H9 (cell line): ENCODE measurements at regions not wholly inside any gene's neighbourhood (a gene's known extent, or its start where the extent isn't known, plus 50 kb on each side); places are given as distances from the start of the nearest gene placed in this dataset.
A peak's percentile ranks its signal among the peaks of the same experiment; 100 is the strongest.

Experiments used
- DNase-seq: peaks from one replicate; pipeline ENCODE4 v3.0.0-alpha.2; 2017
- H2AFZ ChIP-seq: one replicate; pipeline ENCODE4 v1.6.1; 2013; ENCODE audit warnings: mild to moderate bottlenecking, low read length, control low read depth, moderate library complexity
- H2AK5ac ChIP-seq: 2 replicates; pipeline ENCODE4 v1.6.1; 2013; ENCODE audit warnings: low read length, control low read depth, mixed read lengths; ENCODE audit not compliant: insufficient read length
- H2BK120ac ChIP-seq: one replicate; pipeline ENCODE4 v1.6.1; 2013; ENCODE audit warnings: low read depth, mild to moderate bottlenecking, low read length, control low read depth, inconsistent platforms; ENCODE audit not compliant: poor library complexity, severe bottlenecking
- H2BK12ac ChIP-seq: 2 replicates; pipeline ENCODE4 v1.6.1; 2013; ENCODE audit warnings: low read length, control low read depth, mixed read lengths, low read depth; ENCODE audit not compliant: insufficient read length
- H2BK15ac ChIP-seq: 2 replicates; pipeline ENCODE4 v1.6.1; 2013; ENCODE audit warnings: low read depth, low read length, control low read depth
- H2BK20ac ChIP-seq: one replicate; pipeline ENCODE4 v1.6.1; 2013; ENCODE audit warnings: low read depth, mild to moderate bottlenecking, low read length, control low read depth, inconsistent platforms; ENCODE audit not compliant: poor library complexity, severe bottlenecking
- H2BK5ac ChIP-seq: 2 replicates; pipeline ENCODE4 v1.6.1; 2013; ENCODE audit warnings: low read length, control low read depth, mixed read lengths; ENCODE audit not compliant: insufficient read length
- H3K14ac ChIP-seq: 2 replicates; pipeline ENCODE4 v1.6.1; 2013; ENCODE audit warnings: low read length, control low read depth; ENCODE audit not compliant: insufficient read depth
- H3K18ac ChIP-seq: 2 replicates; pipeline ENCODE4 v1.6.1; 2013; ENCODE audit warnings: low read depth, mild to moderate bottlenecking, mixed read lengths, low read length, control low read depth; ENCODE audit not compliant: insufficient read length
- H3K23ac ChIP-seq: 2 replicates; pipeline ENCODE4 v1.6.1; 2013; ENCODE audit warnings: low read length, control low read depth, mixed read lengths, low read depth; ENCODE audit not compliant: insufficient read length
- H3K23me2 ChIP-seq: 2 replicates; pipeline ENCODE4 v1.6.1; 2013; ENCODE audit warnings: low read depth, mild to moderate bottlenecking, mixed read lengths, low read length, control low read depth; ENCODE audit not compliant: insufficient read length, poor library complexity, severe bottlenecking
- H3K27ac ChIP-seq: 2 replicates; pipeline ENCODE4 v1.5.1; 2013; ENCODE audit warnings: low read length, control low read depth, mixed read lengths, low read depth; ENCODE audit not compliant: insufficient read length
- H3K27me3 ChIP-seq: 2 replicates; pipeline ENCODE4 v1.6.1; 2013; ENCODE audit warnings: low read length, control low read depth, inconsistent platforms; ENCODE audit not compliant: insufficient read depth
- H3K4ac ChIP-seq: 2 replicates; pipeline ENCODE4 v1.6.1; 2013; ENCODE audit warnings: low read depth, mild to moderate bottlenecking, control low read depth, inconsistent platforms, low read length, moderate library complexity
- H3K4me1 ChIP-seq: 2 replicates; pipeline ENCODE4 v1.6.1; 2013; ENCODE audit warnings: low read length, control low read depth, inconsistent platforms; ENCODE audit not compliant: insufficient read depth
- H3K4me2 ChIP-seq: 2 replicates; pipeline ENCODE4 v1.6.1; 2013; ENCODE audit warnings: low read length, control low read depth, mixed read lengths; ENCODE audit not compliant: insufficient read length, insufficient read depth
- H3K56ac ChIP-seq: 2 replicates; pipeline ENCODE4 v1.6.1; 2013; ENCODE audit warnings: low read depth, mild to moderate bottlenecking, mixed read lengths, low read length, control low read depth; ENCODE audit not compliant: insufficient read length
- H3K79me1 ChIP-seq: 2 replicates; pipeline ENCODE4 v1.6.1; 2013; ENCODE audit warnings: low read depth, mild to moderate bottlenecking, moderate library complexity, low read length, control low read depth, inconsistent platforms; ENCODE audit not compliant: insufficient read depth, poor library complexity, severe bottlenecking
- H3K79me2 ChIP-seq: 2 replicates; pipeline ENCODE4 v1.6.1; 2013; ENCODE audit warnings: low read length, control low read depth, inconsistent platforms; ENCODE audit not compliant: insufficient read depth
- H3K9ac ChIP-seq: 2 replicates; pipeline ENCODE4 v1.6.1; 2013; ENCODE audit warnings: low read length, control low read depth, mixed read lengths; ENCODE audit not compliant: insufficient read length; ENCODE audit errors: extremely low read depth
- H3K9me3 ChIP-seq: one replicate; pipeline ENCODE4 v1.6.1; 2013; ENCODE audit warnings: low read depth, low read length, inconsistent platforms; ENCODE audit not compliant: control insufficient read depth
- H3T11ph ChIP-seq: one replicate; pipeline ENCODE4 v1.6.1; 2013; ENCODE audit warnings: mild to moderate bottlenecking, low read length, control low read depth, inconsistent platforms
- H4K20me1 ChIP-seq: one replicate; pipeline ENCODE4 v1.6.1; 2013; ENCODE audit not compliant: control insufficient read depth, insufficient read length, insufficient read depth
- H4K5ac ChIP-seq: 2 replicates; pipeline ENCODE4 v1.6.1; 2013; ENCODE audit warnings: low read depth, mild to moderate bottlenecking, mixed read lengths, low read length, control low read depth; ENCODE audit not compliant: insufficient read length
- H4K8ac ChIP-seq: replicated peaks from 2 replicates; pipeline ENCODE4 v1.6.1; 2013; ENCODE audit warnings: low read length, control low read depth, mixed read lengths, low read depth; ENCODE audit not compliant: insufficient read length
- H4K91ac ChIP-seq: 2 replicates; pipeline ENCODE4 v1.6.1; 2013; ENCODE audit warnings: low read depth, mild to moderate bottlenecking, moderate library complexity, mixed read lengths, low read length, control low read depth; ENCODE audit not compliant: insufficient read length
- H3K27ac Mint-ChIP-seq, 3 experiments: 2 replicates in 2 of 3; 3 replicates in 1 of 3; pipeline ENCODE4 v1.8.0; 2020 to 2021; ENCODE audit warnings: mixed read lengths in 3 of 3, mild to moderate bottlenecking in 1 of 3, moderate library complexity in 1 of 3
- H3K27me3 Mint-ChIP-seq: 2 replicates; pipeline ENCODE4 v1.8.0; 2021; ENCODE audit warnings: low read depth, mild to moderate bottlenecking, moderate library complexity, mixed read lengths
- H3K36me3 Mint-ChIP-seq, 3 experiments: 2 replicates in 2 of 3; 3 replicates in 1 of 3; pipeline ENCODE4 v1.8.0; 2020 to 2021; ENCODE audit warnings: low read depth in 3 of 3, mixed read lengths in 3 of 3; ENCODE audit not compliant: insufficient read depth in 1 of 3
- H3K4me1 Mint-ChIP-seq, 2 experiments: 2 replicates each; pipeline ENCODE4 v1.8.0; 2020; ENCODE audit warnings: mixed read lengths in 2 of 2
- H3K4me3 Mint-ChIP-seq, 2 experiments: 2 replicates in 1 of 2; 3 replicates in 1 of 2; pipeline ENCODE4 v1.8.0; 2020 to 2021; ENCODE audit warnings: mild to moderate bottlenecking in 2 of 2, mixed read lengths in 2 of 2, moderate library complexity in 1 of 2
- H3K9me3 Mint-ChIP-seq, 2 experiments: 2 replicates in 1 of 2; 3 replicates in 1 of 2; pipeline ENCODE4 v1.8.0; 2020; ENCODE audit warnings: mild to moderate bottlenecking in 2 of 2, mixed read lengths in 2 of 2, moderate library complexity in 1 of 2
- CTCF ChIP-seq: fragments of 200-600 bp; sonication (generic); conservative IDR thresholded peaks from 3 replicates; pipeline ENCODE4 v1.8.0; 2021; ENCODE audit warnings: antibody characterized with exemption, mild to moderate bottlenecking
- WGBS: extraction: QIAGEN DNeasy Blood & Tissue Kit; methylation state at CpG from one replicate; pipeline ENCODE4 v1.1.7; 2013; ENCODE audit warnings: missing lambda C conversion rate, low lambda C conversion rate, mixed read lengths; ENCODE audit not compliant: insufficient read length; ENCODE audit errors: extremely low coverage; 5-methylcytosine and 5-hydroxymethylcytosine counted together

- TF ChIP-seq CTCF = no peak
- H3K27me3 ChIP-seq = no peaks in the 10 kb centered on the region
- H2BK5ac ChIP-seq = no peak overlapping the region
- H4K8ac ChIP-seq = no peak overlapping the region
- H3K9me3 Mint-ChIP-seq = peaks cover 10 to 14% of the 10 kb centered on the region in 2 experiments
- no peaks in the 10 kb centered on the region for H4K20me1 ChIP-seq
- no peak overlapping the region for H4K5ac ChIP-seq
- no peak overlapping the region for H2BK120ac ChIP-seq
- H3K14ac ChIP-seq = no peak overlapping the region
- no peak overlapping the region for H2BK20ac ChIP-seq
- no peak overlapping the region for H3K27ac ChIP-seq
- H3K4me1 ChIP-seq = 0 out of 2 replicates have a peak, but pooled peaks cover 5% of the 10 kb centered on the region
- no peak overlapping the region for H3K4ac ChIP-seq
- H2AFZ ChIP-seq = no peak overlapping the region
- no peaks in the 10 kb centered on the region for H3K23me2 ChIP-seq
- no peak overlapping the region for H4K91ac ChIP-seq
- no peaks in the 10 kb centered on the region for H3K9me3 ChIP-seq
- no peak overlapping the region for H2BK15ac ChIP-seq
- H3K27ac Mint-ChIP-seq = peak overlapping the region in 1 of 3 experiments; percentile 41; a peak in 1 of 7 replicates
- H3K9ac ChIP-seq = no peak overlapping the region
- H3K36me3 Mint-ChIP-seq = peaks cover 0 to 11% (median 10%) of the 10 kb centered on the region in 3 experiments; a peak in 5 of 7 replicates
- no CpG with 5 or more reads among the region's 4 CpGs for WGBS
- no peaks in the 10 kb centered on the region for H3K27me3 Mint-ChIP-seq
- H3K56ac ChIP-seq = no peak overlapping the region
- no peak overlapping the region for H3K4me3 Mint-ChIP-seq
- H2AK5ac ChIP-seq = no peak overlapping the region
- H3K4me2 ChIP-seq = no peak overlapping the region
- H2BK12ac ChIP-seq = no peak overlapping the region
- no peak for DNase-seq
- H3K4me1 Mint-ChIP-seq = peaks cover 27 to 29% of the 10 kb centered on the region in 2 experiments
- H3T11ph ChIP-seq = no peak overlapping the region
- H3K79me2 ChIP-seq = no peaks in the 10 kb centered on the region
- H3K79me1 ChIP-seq = no peaks in the 10 kb centered on the region
- H3K18ac ChIP-seq = no peak overlapping the region
- no peak overlapping the region for H3K23ac ChIP-seq
Measured at GRCh38 chr17:15051933-15052332, 213.2 kb downstream of the PMP22 start.
